GM13976 (cell line): ENCODE measurements at regions not wholly inside any gene's neighbourhood (a gene's known extent, or its start where the extent isn't known, plus 50 kb on each side); places are given as distances from the start of the nearest gene placed in this dataset.

Experiments
- DNase-seq: peaks from one replicate; pipeline ENCODE4 v3.0.0; 2012; ENCODE audit warnings: low spot score
- in situ Hi-C: fragments of 300-500 bp; cut with MboI; formaldehyde crosslinking; loops from one replicate; pipeline ENCODE4 v1.12.0; 2022; ENCODE audit warnings: low sequenced_read_pairs, mixed read lengths, inconsistent platforms; ENCODE audit not compliant: unreplicated experiment
- TF ChIP-seq, protein P1 (sequence below): IDR thresholded peaks from 2 replicates; pipeline ENCODE4 v1.5.1; 2012; ENCODE audit warnings: borderline replicate concordance, mild to moderate bottlenecking; ENCODE audit not compliant: insufficient read depth; ENCODE audit errors: extremely low read depth, missing control alignments, control extremely low read depth

DNA sequence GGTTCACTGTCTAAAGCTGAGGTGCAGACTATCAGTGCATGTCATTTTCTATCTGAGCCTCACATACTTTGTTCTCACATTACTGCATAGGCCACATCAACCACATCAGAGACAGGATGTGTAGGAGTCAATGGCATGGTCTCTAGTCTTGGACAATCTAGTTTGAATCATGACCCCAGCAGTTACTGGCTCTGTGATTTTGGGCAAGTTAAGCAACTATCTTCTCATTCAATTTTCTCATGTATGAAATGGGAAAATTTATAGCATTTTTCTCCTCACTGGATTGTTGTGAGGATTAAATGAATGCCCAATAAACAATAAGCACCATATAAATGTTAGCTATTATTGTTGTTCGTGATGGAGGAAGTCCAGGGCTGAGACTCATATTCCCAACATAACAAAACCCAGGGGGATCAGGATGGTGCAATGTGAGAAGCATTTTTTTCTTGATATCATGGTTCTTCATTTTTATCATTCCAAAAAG, 432.6 kb downstream of the LRIG3 start:
- no peak for DNase-seq
- TF ChIP-seq, protein P1, sequence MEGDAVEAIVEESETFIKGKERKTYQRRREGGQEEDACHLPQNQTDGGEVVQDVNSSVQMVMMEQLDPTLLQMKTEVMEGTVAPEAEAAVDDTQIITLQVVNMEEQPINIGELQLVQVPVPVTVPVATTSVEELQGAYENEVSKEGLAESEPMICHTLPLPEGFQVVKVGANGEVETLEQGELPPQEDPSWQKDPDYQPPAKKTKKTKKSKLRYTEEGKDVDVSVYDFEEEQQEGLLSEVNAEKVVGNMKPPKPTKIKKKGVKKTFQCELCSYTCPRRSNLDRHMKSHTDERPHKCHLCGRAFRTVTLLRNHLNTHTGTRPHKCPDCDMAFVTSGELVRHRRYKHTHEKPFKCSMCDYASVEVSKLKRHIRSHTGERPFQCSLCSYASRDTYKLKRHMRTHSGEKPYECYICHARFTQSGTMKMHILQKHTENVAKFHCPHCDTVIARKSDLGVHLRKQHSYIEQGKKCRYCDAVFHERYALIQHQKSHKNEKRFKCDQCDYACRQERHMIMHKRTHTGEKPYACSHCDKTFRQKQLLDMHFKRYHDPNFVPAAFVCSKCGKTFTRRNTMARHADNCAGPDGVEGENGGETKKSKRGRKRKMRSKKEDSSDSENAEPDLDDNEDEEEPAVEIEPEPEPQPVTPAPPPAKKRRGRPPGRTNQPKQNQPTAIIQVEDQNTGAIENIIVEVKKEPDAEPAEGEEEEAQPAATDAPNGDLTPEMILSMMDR = no peak
- in situ Hi-C loops = no loop called here

DNA sequence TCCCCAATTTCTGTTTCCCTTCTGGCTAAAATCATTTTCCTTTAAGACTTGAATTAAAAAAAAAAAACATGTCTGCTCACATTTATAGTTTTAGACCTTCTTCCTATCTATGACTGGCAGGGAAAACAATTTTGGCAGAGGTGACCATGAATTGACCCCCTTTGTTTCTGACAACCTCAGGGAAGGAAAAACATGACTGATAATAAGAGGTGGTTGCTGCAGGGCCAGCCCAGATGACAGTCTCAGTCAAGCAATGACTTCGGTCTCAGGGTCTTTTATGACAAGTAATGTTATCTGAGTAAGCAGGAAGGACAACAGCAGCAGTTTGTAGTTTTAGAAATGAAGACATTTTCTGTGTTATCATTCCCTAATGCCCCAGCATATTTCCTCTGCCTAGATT, 430.9 kb downstream of the LRIG3 start:
- in situ Hi-C loops = no loop called here
- no peak for DNase-seq
- TF ChIP-seq, protein P1 = no peak

GRCh38 chr12:58491306-58491705, 429.0 kb downstream of the LRIG3 start:
- in situ Hi-C loops = no loop called here
- TF ChIP-seq, protein P1 = no peak
- no peak for DNase-seq

DNA sequence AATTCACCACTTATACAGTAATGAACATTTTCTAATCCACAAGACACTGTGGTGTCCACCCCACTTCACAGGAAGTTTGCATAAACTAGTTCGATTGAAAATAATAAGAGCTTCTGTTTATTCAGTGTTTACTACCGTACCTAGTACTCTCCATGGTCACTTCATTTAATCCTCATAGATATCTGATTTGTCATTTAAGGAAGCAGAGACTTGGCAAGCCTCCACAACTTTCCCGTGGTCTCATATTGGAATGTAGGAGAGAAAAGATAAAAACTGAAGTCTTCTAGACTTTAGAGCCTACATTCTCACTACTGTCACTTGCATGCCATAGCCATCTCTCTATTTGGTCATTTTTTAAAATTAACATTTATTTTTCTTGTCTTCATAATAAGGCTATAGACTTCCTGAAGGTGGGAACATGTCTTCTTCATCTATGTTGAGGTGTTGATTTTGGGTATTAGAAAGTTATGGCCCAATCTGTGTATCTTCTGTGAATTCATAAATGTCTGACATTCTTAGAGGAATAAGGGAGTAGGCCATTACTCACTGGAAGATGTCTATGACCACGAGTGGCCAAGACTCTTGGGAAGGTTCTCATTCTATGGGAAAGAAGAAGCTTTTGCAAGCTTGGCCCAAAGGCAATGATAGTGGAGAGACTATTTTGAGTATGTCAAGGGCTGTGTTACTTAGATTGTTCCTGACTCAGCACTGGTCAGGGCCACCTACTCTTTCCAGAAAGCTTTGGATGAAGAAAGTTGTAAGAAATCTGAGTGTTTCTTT, 423.7 kb downstream of the LRIG3 start:
- in situ Hi-C loops = no loop called here
- TF ChIP-seq, protein P1 = no peak
- DNase-seq = no peak

- TF ChIP-seq, protein P1 = no peak
- in situ Hi-C loops = no loop called here
- DNase-seq = no peak
Observed at GRCh38 chr12:58500399-58500798, 419.9 kb downstream of the LRIG3 start.

- in situ Hi-C loops = no loop called here
- no peak for DNase-seq
Observed at GRCh38 chr12:58502226-58502625, 418.1 kb downstream of the LRIG3 start.

More at GRCh38 chr12:58502226-58502625, 418.1 kb downstream of the LRIG3 start:
- TF ChIP-seq, protein P1 = no peak
